ENCODE measurements at regions not wholly inside any gene's neighbourhood (a gene's known extent, or its start where the extent isn't known, plus 50 kb on each side); places are given as distances from the start of the nearest gene placed in this dataset.

- Histone ChIP-seq H3K23ac (ENCODE audit: low read length) (no peak overlapping the region), H3K9ac (ENCODE audit: low read length) (no peak overlapping the region), H3K36me3 (ENCODE audit: control insufficient read depth in 1 of 2, insufficient read depth in 2 of 2, low read length in 2 of 2) (no peaks in the 10 kb centered on the region), H3K4me3 (ENCODE audit: low read depth, low read length) (no peak overlapping the region), H4K12ac (ENCODE audit: low read depth, low read length) (no peak overlapping the region), H4K8ac (ENCODE audit: low read depth, low read length) (no peak overlapping the region), H3K14ac (ENCODE audit: low read length) (no peak overlapping the region), H2BK5ac (ENCODE audit: low read depth, low read length, poor library complexity) (no peak overlapping the region), H3K18ac (ENCODE audit: low read length) (no peak overlapping the region), H3K4me2 (ENCODE audit: low read length) (no peak overlapping the region), H2BK12ac (ENCODE audit: low read length) (no peak overlapping the region), H3K79me2 (ENCODE audit: control insufficient read depth, insufficient read depth, low read length, poor library complexity) (no peaks in the 10 kb centered on the region), H3K27me3 (ENCODE audit: insufficient read depth, low read length) (no peaks in the 10 kb centered on the region), H4K91ac (ENCODE audit: low read depth, low read length) (no peak overlapping the region), H2AK5ac (ENCODE audit: low read length) (no peak overlapping the region), H2AFZ (ENCODE audit: insufficient read depth, low read length, poor library complexity) (no peak overlapping the region), H2BK120ac (ENCODE audit: insufficient read depth, low read length, poor library complexity) (no peak overlapping the region), H3K9me3 (ENCODE audit: insufficient read depth, low read depth, low read length) (no peaks in the 10 kb centered on the region), H3K4ac (ENCODE audit: low read depth, low read length) (no peak overlapping the region), H3K27ac (ENCODE audit: low read depth, low read length) (no peak overlapping the region), H3K4me1 (ENCODE audit: control insufficient read depth in 1 of 2, insufficient read depth in 2 of 2, low read length in 2 of 2) (no peaks in the 10 kb centered on the region), H3K79me1 (ENCODE audit: low read length) (no peaks in the 10 kb centered on the region)
- no CpG with 5 or more reads among the region's 3 CpGs for WGBS (ENCODE audit: extremely low coverage, insufficient coverage, insufficient read length)
- no peak for DNase-seq
Observed at GRCh38 chr3:148217317-148217716, 480.4 kb upstream of the AGTR1 start.

DNA sequence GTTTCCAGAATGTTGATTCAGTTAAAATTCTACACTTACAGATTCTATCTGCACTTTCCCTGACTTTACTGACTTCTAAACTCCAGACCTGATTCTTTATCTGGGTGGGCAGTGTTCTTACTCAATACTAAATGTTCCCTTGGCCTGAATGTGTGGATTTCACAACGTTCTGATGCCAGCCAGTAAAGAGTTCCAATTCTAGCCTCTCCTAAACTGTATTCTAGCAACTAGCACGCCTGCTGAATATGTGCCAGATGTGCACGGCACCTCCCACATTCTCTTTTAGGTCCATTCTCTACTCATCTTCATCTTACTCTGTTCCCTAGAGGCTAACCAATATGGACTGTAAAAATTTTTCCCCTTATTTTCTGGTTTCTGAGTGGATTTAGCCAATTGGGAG lies 479.5 kb upstream of the AGTR1 start:
- Histone ChIP-seq H2AFZ (ENCODE audit: insufficient read depth, low read length, poor library complexity) (no peak overlapping the region), H3K18ac (ENCODE audit: low read length) (no peak overlapping the region), H4K12ac (ENCODE audit: low read depth, low read length) (no peak overlapping the region), H3K4me2 (ENCODE audit: low read length) (no peak overlapping the region), H3K79me2 (ENCODE audit: control insufficient read depth, insufficient read depth, low read length, poor library complexity) (no peaks in the 10 kb centered on the region), H3K14ac (ENCODE audit: low read length) (no peak overlapping the region), H3K9ac (ENCODE audit: low read length) (no peak overlapping the region), H4K8ac (ENCODE audit: low read depth, low read length) (no peak overlapping the region), H3K4me1 (ENCODE audit: control insufficient read depth in 1 of 2, insufficient read depth in 2 of 2, low read length in 2 of 2) (no peaks in the 10 kb centered on the region), H2BK12ac (ENCODE audit: low read length) (no peak overlapping the region), H2BK120ac (ENCODE audit: insufficient read depth, low read length, poor library complexity) (no peak overlapping the region), H2AK5ac (ENCODE audit: low read length) (no peak overlapping the region), H2BK5ac (ENCODE audit: low read depth, low read length, poor library complexity) (no peak overlapping the region), H3K4me3 (ENCODE audit: low read depth, low read length) (no peak overlapping the region), H3K23ac (ENCODE audit: low read length) (no peak overlapping the region), H3K27me3 (ENCODE audit: insufficient read depth, low read length) (no peaks in the 10 kb centered on the region), H3K27ac (ENCODE audit: low read depth, low read length) (no peak overlapping the region), H3K4ac (ENCODE audit: low read depth, low read length) (no peak overlapping the region), H4K91ac (ENCODE audit: low read depth, low read length) (no peak overlapping the region), H3K9me3 (ENCODE audit: insufficient read depth, low read depth, low read length) (no peaks in the 10 kb centered on the region), H3K79me1 (ENCODE audit: low read length) (no peaks in the 10 kb centered on the region), H3K36me3 (ENCODE audit: control insufficient read depth in 1 of 2, insufficient read depth in 2 of 2, low read length in 2 of 2) (no peaks in the 10 kb centered on the region)
- no peak for DNase-seq
- WGBS (ENCODE audit: extremely low coverage, insufficient coverage, insufficient read length) = no CpG with 5 or more reads among the region's 3 CpGs

GRCh38 chr3:148219999-148220398 lies 477.7 kb upstream of the AGTR1 start:
- H2AFZ ChIP-seq (ENCODE audit: insufficient read depth, low read length, poor library complexity) = no peak overlapping the region

DNA sequence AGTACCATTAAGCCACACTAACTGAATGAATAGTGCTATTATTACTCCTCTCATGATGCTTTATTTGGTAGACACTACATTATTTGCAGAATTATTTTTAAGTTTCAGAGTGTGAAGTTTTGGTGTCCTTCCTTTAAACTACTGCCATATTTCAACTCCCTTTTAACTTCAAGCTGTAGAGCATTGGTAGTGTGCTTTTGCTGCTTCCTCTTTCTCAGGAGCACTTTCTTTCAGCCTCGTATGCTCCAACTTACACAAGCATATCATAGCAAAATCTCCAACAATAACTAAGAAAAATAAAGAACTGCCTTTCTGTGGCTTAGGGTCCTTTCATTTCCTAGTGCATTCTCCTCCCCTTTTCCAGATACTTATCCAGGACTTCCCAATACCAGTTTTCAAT lies 476.4 kb upstream of the AGTR1 start:
- no peak overlapping the region for H2BK120ac ChIP-seq (ENCODE audit: insufficient read depth, low read length, poor library complexity)
- no peak overlapping the region for H3K14ac ChIP-seq (ENCODE audit: low read length)
- H3K27me3 ChIP-seq (ENCODE audit: insufficient read depth, low read length) = no peaks in the 10 kb centered on the region
- no peak for DNase-seq
- no peak overlapping the region for H4K8ac ChIP-seq (ENCODE audit: low read depth, low read length)
- H2AFZ ChIP-seq (ENCODE audit: insufficient read depth, low read length, poor library complexity) = no peak overlapping the region
- H3K79me1 ChIP-seq (ENCODE audit: low read length) = no peaks in the 10 kb centered on the region
- no CpG with 5 or more reads among the region's 1 CpG for WGBS (ENCODE audit: extremely low coverage, insufficient coverage, insufficient read length)
- no peaks in the 10 kb centered on the region for H3K36me3 ChIP-seq (ENCODE audit: control insufficient read depth in 1 of 2, insufficient read depth in 2 of 2, low read length in 2 of 2)
- H4K12ac ChIP-seq (ENCODE audit: low read depth, low read length) = no peak overlapping the region
- H3K4me1 ChIP-seq (ENCODE audit: control insufficient read depth in 1 of 2, insufficient read depth in 2 of 2, low read length in 2 of 2) = no peaks in the 10 kb centered on the region
- no peak overlapping the region for H3K4me2 ChIP-seq (ENCODE audit: low read length)
- H3K23ac ChIP-seq (ENCODE audit: low read length) = no peak overlapping the region
- no peak overlapping the region for H4K91ac ChIP-seq (ENCODE audit: low read depth, low read length)
- H3K27ac ChIP-seq (ENCODE audit: low read depth, low read length) = no peak overlapping the region
- no peaks in the 10 kb centered on the region for H3K9me3 ChIP-seq (ENCODE audit: insufficient read depth, low read depth, low read length)
- H3K9ac ChIP-seq (ENCODE audit: low read length) = no peak overlapping the region
- H2AK5ac ChIP-seq (ENCODE audit: low read length) = no peak overlapping the region
- no peak overlapping the region for H2BK12ac ChIP-seq (ENCODE audit: low read length)
- H3K4me3 ChIP-seq (ENCODE audit: low read depth, low read length) = no peak overlapping the region
- no peak overlapping the region for H3K4ac ChIP-seq (ENCODE audit: low read depth, low read length)
- H3K79me2 ChIP-seq (ENCODE audit: control insufficient read depth, insufficient read depth, low read length, poor library complexity) = no peaks in the 10 kb centered on the region
- no peak overlapping the region for H2BK5ac ChIP-seq (ENCODE audit: low read depth, low read length, poor library complexity)
- no peak overlapping the region for H3K18ac ChIP-seq (ENCODE audit: low read length)

More at GRCh38 chr3:148219999-148220398, 477.7 kb upstream of the AGTR1 start:
- H3K4ac ChIP-seq (ENCODE audit: low read depth, low read length) = no peak overlapping the region
- H2BK12ac ChIP-seq (ENCODE audit: low read length) = no peak overlapping the region
- H3K9me3 ChIP-seq (ENCODE audit: insufficient read depth, low read depth, low read length) = no peaks in the 10 kb centered on the region
- H3K14ac ChIP-seq (ENCODE audit: low read length) = no peak overlapping the region
- H3K4me1 ChIP-seq (ENCODE audit: control insufficient read depth in 1 of 2, insufficient read depth in 2 of 2, low read length in 2 of 2) = no peaks in the 10 kb centered on the region
- WGBS (ENCODE audit: extremely low coverage, insufficient coverage, insufficient read length) = no CpG with 5 or more reads among the region's 2 CpGs
- H4K91ac ChIP-seq (ENCODE audit: low read depth, low read length) = no peak overlapping the region
- H4K8ac ChIP-seq (ENCODE audit: low read depth, low read length) = no peak overlapping the region
- no peak overlapping the region for H3K4me2 ChIP-seq (ENCODE audit: low read length)
- H3K27me3 ChIP-seq (ENCODE audit: insufficient read depth, low read length) = no peaks in the 10 kb centered on the region
- H2AK5ac ChIP-seq (ENCODE audit: low read length) = no peak overlapping the region
- H4K12ac ChIP-seq (ENCODE audit: low read depth, low read length) = no peak overlapping the region
- H3K27ac ChIP-seq (ENCODE audit: low read depth, low read length) = no peak overlapping the region
- no peak overlapping the region for H3K9ac ChIP-seq (ENCODE audit: low read length)
- H3K4me3 ChIP-seq (ENCODE audit: low read depth, low read length) = no peak overlapping the region
- H3K36me3 ChIP-seq (ENCODE audit: control insufficient read depth in 1 of 2, insufficient read depth in 2 of 2, low read length in 2 of 2) = no peaks in the 10 kb centered on the region
- H3K79me1 ChIP-seq (ENCODE audit: low read length) = no peaks in the 10 kb centered on the region
- H2BK5ac ChIP-seq (ENCODE audit: low read depth, low read length, poor library complexity) = no peak overlapping the region
- no peak overlapping the region for H3K18ac ChIP-seq (ENCODE audit: low read length)
- no peaks in the 10 kb centered on the region for H3K79me2 ChIP-seq (ENCODE audit: control insufficient read depth, insufficient read depth, low read length, poor library complexity)
- no peak overlapping the region for H2BK120ac ChIP-seq (ENCODE audit: insufficient read depth, low read length, poor library complexity)
- H3K23ac ChIP-seq (ENCODE audit: low read length) = no peak overlapping the region
- no peak for DNase-seq

Measured in trophoblast cell (in vitro differentiated cells and primary cell).